ENCODE measurements at regions not wholly inside any gene's neighbourhood (a gene's known extent, or its start where the extent isn't known, plus 50 kb on each side); places are given as distances from the start of the nearest gene placed in this dataset.

DNA sequence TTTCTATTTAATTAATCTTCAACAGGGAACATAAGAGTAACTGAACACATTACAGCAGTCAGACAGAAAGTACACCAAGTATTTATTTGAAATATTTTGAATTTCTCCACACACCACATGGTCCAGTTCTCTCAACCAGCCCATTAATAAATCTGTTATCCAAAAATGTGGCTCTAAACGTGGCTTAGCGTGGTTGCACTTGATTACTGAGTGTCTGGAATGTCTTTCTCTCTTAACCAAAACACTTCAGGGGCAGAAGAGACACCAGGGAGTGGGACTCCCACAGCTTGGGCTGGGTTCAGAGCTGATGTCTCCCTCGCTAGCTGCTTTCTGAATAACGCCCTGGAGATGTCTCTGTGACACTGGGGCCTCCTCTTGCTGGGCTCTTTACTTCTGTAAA is 52.6 kb upstream of the FANCC start:
- Mint-ChIP-seq H3K27me3 (ENCODE audit: low read depth) (no peaks in the 10 kb centered on the region), H3K4me3 (no peak overlapping the region), H3K27ac (ENCODE audit: unreplicated experiment) (no peak overlapping the region), H3K36me3 (ENCODE audit: low read depth) (no peaks in the 10 kb centered on the region), H3K4me1 (peaks cover 13% of the 10 kb centered on the region), H3K9me3 (peaks cover 4% of the 10 kb centered on the region)
- DNase-seq (ENCODE audit: low read depth, low spot score), result no peak
- TF ChIP-seq CTCF (conservative IDR thresholded peaks at IDR 0.05), result no peak

DNA sequence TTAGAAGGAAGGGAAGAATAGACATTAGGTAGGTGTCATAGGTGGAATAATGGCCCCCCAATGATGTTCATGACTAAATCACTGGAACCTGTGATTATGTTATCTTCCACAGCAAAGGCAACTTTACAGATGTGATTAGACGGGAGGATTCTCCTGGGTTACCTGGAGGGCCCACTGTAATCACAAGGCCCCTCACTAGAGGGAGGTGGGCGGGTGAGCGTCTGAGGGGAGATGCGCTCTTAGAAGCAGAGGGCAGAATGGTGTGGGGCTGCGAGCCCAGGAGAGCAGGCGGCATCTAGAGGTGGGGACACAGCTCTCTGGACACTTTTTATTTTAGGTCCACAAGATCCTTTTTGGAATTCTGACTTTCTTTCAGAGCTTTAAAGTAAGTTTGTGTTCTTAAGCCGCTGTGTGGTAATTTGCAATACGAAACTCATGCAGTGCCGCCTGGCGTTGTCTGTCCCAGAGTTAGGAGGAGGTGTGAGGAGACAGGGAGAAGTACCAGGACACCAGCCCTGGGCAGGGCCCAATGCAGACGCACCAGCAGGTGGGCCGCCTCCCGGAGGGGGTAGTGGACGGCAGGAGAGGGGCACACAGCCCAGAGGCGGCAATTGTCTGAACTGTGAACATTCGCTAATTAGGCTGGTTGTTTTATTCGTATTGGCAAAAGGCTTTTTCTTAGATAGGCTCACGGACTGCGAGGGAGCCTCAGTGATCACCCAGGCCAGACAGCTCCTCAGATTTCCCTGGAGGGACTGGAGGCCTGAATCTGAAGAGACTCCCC is 51.1 kb upstream of the FANCC start:
- H3K4me1 Mint-ChIP-seq, result peaks cover 15% of the 10 kb centered on the region
- H3K36me3 Mint-ChIP-seq (ENCODE audit: low read depth), result no peaks in the 10 kb centered on the region
- no peak for DNase-seq (ENCODE audit: low read depth, low spot score)
- no peak for TF ChIP-seq CTCF (conservative IDR thresholded peaks at IDR 0.05)
- no peak overlapping the region for H3K27ac Mint-ChIP-seq (ENCODE audit: unreplicated experiment)
- peaks cover 4% of the 10 kb centered on the region for H3K9me3 Mint-ChIP-seq
- H3K27me3 Mint-ChIP-seq (ENCODE audit: low read depth), result no peaks in the 10 kb centered on the region
- no peak overlapping the region for H3K4me3 Mint-ChIP-seq
